ENCODE measurements at regions not wholly inside any gene's neighbourhood (a gene's known extent, or its start where the extent isn't known, plus 50 kb on each side); places are given as distances from the start of the nearest gene placed in this dataset.

GRCh38 chr5:74355041-74355824 is 285.3 kb downstream of the ENC1 start:
- no peaks in the 10 kb centered on the region for H3K9me3 ChIP-seq (ENCODE audit: control insufficient read depth in 5 of 5, low read length in 5 of 5)
- H3K4me1 ChIP-seq (ENCODE audit: control insufficient read depth in 5 of 5, insufficient read depth in 5 of 5, low read length in 5 of 5): no peaks in the 10 kb centered on the region
- H3K27me3 ChIP-seq (ENCODE audit: control insufficient read depth in 5 of 5, insufficient read depth in 4 of 5, low read length in 5 of 5): no peaks in the 10 kb centered on the region
- no peak overlapping the region for H3K9ac ChIP-seq (ENCODE audit: low read length in 5 of 5)
- no peak overlapping the region for H3K27ac ChIP-seq (ENCODE audit: low read depth, low read length)
- no peaks in the 10 kb centered on the region for H3K36me3 ChIP-seq (ENCODE audit: control insufficient read depth in 5 of 5, insufficient read depth in 5 of 5, low read length in 5 of 5)
- H3K4me3 ChIP-seq (ENCODE audit: low read depth in 1 of 5, low read length in 5 of 5): no peak overlapping the region

DNA sequence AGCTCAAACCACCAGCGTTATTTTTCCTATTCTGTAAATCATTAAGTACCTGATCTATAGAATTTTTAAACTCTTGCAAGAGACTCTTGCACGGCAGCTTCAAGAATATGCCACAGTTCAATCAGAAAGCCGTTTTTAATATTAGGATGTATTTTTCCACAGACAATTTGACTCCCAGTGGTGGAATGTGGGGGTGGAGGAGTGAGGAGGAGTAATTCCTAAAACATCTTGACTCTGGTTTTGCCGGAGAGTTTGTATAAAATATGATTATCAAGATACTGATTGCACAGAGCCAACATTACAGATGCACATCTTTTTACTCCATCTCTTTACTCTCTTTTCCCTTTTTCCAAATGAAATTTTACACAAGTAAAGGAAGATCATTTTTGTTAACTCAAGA is 288.3 kb downstream of the ENC1 start:
- Histone ChIP-seq H3K27ac (ENCODE audit: low read depth, low read length) (no peak overlapping the region), H3K4me1 (ENCODE audit: control insufficient read depth in 5 of 5, insufficient read depth in 5 of 5, low read length in 5 of 5) (no peaks in the 10 kb centered on the region), H3K36me3 (ENCODE audit: control insufficient read depth in 5 of 5, insufficient read depth in 5 of 5, low read length in 5 of 5) (no peaks in the 10 kb centered on the region), H3K9ac (ENCODE audit: low read length in 5 of 5) (no peak overlapping the region), H3K4me3 (ENCODE audit: low read depth in 1 of 5, low read length in 5 of 5) (no peak overlapping the region), H3K9me3 (ENCODE audit: control insufficient read depth in 5 of 5, low read length in 5 of 5) (no peaks in the 10 kb centered on the region), H3K27me3 (ENCODE audit: control insufficient read depth in 5 of 5, insufficient read depth in 4 of 5, low read length in 5 of 5) (no peaks in the 10 kb centered on the region)

- no peaks in the 10 kb centered on the region for H3K36me3 ChIP-seq (ENCODE audit: control insufficient read depth in 5 of 5, insufficient read depth in 5 of 5, low read length in 5 of 5)
- H3K27ac ChIP-seq (ENCODE audit: low read depth, low read length): no peak overlapping the region
- no peaks in the 10 kb centered on the region for H3K4me1 ChIP-seq (ENCODE audit: control insufficient read depth in 5 of 5, insufficient read depth in 5 of 5, low read length in 5 of 5)
- H3K4me3 ChIP-seq (ENCODE audit: low read depth in 1 of 5, low read length in 5 of 5): no peak overlapping the region
- no peaks in the 10 kb centered on the region for H3K27me3 ChIP-seq (ENCODE audit: control insufficient read depth in 5 of 5, insufficient read depth in 4 of 5, low read length in 5 of 5)
- H3K9me3 ChIP-seq (ENCODE audit: control insufficient read depth in 5 of 5, low read length in 5 of 5): no peaks in the 10 kb centered on the region
- H3K9ac ChIP-seq (ENCODE audit: low read length in 5 of 5): no peak overlapping the region
Measured at GRCh38 chr5:74342948-74343682, 297.4 kb downstream of the ENC1 start.

DNA sequence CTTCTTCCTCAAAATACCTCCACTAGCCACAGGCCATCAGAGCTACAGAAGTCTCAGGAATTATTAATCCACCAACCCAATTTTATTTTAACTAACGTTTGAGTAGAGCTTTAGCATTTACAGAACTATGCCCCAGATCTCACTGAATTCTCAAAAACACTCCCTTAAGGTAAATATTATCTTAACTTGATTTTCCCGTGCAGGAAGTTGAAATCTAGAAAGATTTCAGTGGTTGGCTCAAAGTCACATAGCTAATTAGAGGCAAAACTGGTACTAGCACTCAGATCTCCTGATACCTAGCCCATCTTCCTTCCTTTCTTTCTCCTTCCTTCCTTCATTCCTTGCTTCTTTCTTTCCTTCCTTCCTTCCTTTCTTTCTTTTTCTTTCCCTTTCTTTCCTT is 298.3 kb downstream of the ENC1 start:
- Histone ChIP-seq H3K4me3 (ENCODE audit: low read depth in 1 of 5, low read length in 5 of 5) (no peak overlapping the region), H3K9ac (ENCODE audit: low read length in 5 of 5) (no peak overlapping the region), H3K27ac (ENCODE audit: low read depth, low read length) (no peak overlapping the region), H3K27me3 (ENCODE audit: control insufficient read depth in 5 of 5, insufficient read depth in 4 of 5, low read length in 5 of 5) (no peaks in the 10 kb centered on the region), H3K36me3 (ENCODE audit: control insufficient read depth in 5 of 5, insufficient read depth in 5 of 5, low read length in 5 of 5) (no peaks in the 10 kb centered on the region), H3K9me3 (ENCODE audit: control insufficient read depth in 5 of 5, low read length in 5 of 5) (peaks cover 0 to 2% (median 0%) of the 10 kb centered on the region in 5 donors), H3K4me1 (ENCODE audit: control insufficient read depth in 5 of 5, insufficient read depth in 5 of 5, low read length in 5 of 5) (peaks cover 0 to 2% (median 0%) of the 10 kb centered on the region in 5 donors)

DNA sequence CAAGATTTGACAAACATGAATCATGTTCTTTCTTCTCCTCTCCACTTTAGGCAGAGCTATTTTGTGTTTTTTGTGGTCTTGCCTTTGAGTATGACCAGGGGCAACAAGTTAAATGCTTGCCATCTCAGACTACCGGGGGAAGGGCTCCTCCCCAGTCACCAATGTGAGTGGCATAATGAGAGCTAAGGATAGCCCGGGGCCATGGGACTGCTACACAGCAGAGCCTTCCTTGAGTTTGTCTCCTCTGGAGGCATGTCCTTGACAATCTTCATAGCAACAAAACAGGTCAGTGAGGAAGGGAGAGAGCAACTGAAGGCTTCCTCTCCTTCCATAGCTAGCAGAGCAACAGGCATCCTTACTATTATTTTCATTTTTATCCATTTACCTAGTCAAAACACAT is 299.3 kb downstream of the ENC1 start:
- H3K9me3 ChIP-seq (ENCODE audit: control insufficient read depth in 5 of 5, low read length in 5 of 5): peaks cover 0 to 2% (median 0%) of the 10 kb centered on the region in 5 donors
- no peaks in the 10 kb centered on the region for H3K36me3 ChIP-seq (ENCODE audit: control insufficient read depth in 5 of 5, insufficient read depth in 5 of 5, low read length in 5 of 5)
- H3K4me3 ChIP-seq (ENCODE audit: low read depth in 1 of 5, low read length in 5 of 5): no peak overlapping the region
- no peaks in the 10 kb centered on the region for H3K27me3 ChIP-seq (ENCODE audit: control insufficient read depth in 5 of 5, insufficient read depth in 4 of 5, low read length in 5 of 5)
- H3K9ac ChIP-seq (ENCODE audit: low read length in 5 of 5): no peak overlapping the region
- peaks cover 0 to 9% (median 4%) of the 10 kb centered on the region in 5 donors for H3K4me1 ChIP-seq (ENCODE audit: control insufficient read depth in 5 of 5, insufficient read depth in 5 of 5, low read length in 5 of 5)
- H3K27ac ChIP-seq (ENCODE audit: low read depth, low read length): no peak overlapping the region

DNA sequence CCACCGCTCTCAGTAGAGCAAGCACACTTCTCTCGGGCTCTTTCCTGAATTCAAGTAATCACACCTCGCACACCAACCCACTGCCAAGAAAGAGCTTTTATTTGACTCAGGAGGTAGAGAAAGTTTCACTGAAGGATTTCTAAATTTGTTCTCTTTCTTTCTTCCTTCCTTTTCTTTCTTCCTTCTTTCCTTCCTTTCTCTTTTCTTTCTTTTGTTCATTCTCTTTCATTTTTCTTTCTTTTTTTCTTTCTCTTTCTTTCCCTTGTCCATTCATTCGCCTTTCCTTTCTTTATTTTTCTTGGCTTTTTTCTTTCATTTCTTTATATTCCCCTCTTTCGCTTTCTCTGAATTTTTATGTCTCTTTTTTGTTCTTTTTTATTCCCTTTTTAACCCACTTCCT is 300.1 kb downstream of the ENC1 start:
- H3K9me3 ChIP-seq (ENCODE audit: control insufficient read depth in 5 of 5, low read length in 5 of 5): peaks cover 0 to 2% (median 0%) of the 10 kb centered on the region in 5 donors
- no peaks in the 10 kb centered on the region for H3K27me3 ChIP-seq (ENCODE audit: control insufficient read depth in 5 of 5, insufficient read depth in 4 of 5, low read length in 5 of 5)
- H3K36me3 ChIP-seq (ENCODE audit: control insufficient read depth in 5 of 5, insufficient read depth in 5 of 5, low read length in 5 of 5): no peaks in the 10 kb centered on the region
- H3K4me3 ChIP-seq (ENCODE audit: low read depth in 1 of 5, low read length in 5 of 5): no peak overlapping the region
- no peak overlapping the region for H3K27ac ChIP-seq (ENCODE audit: low read depth, low read length)
- H3K9ac ChIP-seq (ENCODE audit: low read length in 5 of 5): no peak overlapping the region
- peaks cover 0 to 9% (median 4%) of the 10 kb centered on the region in 5 donors for H3K4me1 ChIP-seq (ENCODE audit: control insufficient read depth in 5 of 5, insufficient read depth in 5 of 5, low read length in 5 of 5)

- Histone ChIP-seq H3K4me1 (ENCODE audit: control insufficient read depth in 5 of 5, insufficient read depth in 5 of 5, low read length in 5 of 5) (peaks cover 0 to 9% (median 4%) of the 10 kb centered on the region in 5 donors), H3K9ac (ENCODE audit: low read length in 5 of 5) (no peak overlapping the region), H3K9me3 (ENCODE audit: control insufficient read depth in 5 of 5, low read length in 5 of 5) (peaks cover 0 to 2% (median 0%) of the 10 kb centered on the region in 5 donors), H3K27me3 (ENCODE audit: control insufficient read depth in 5 of 5, insufficient read depth in 4 of 5, low read length in 5 of 5) (no peaks in the 10 kb centered on the region), H3K4me3 (ENCODE audit: low read depth in 1 of 5, low read length in 5 of 5) (no peak overlapping the region), H3K27ac (ENCODE audit: low read depth, low read length) (no peak overlapping the region), H3K36me3 (ENCODE audit: control insufficient read depth in 5 of 5, insufficient read depth in 5 of 5, low read length in 5 of 5) (no peaks in the 10 kb centered on the region)
Measured at GRCh38 chr5:74337984-74338310, 302.6 kb downstream of the ENC1 start.

GRCh38 chr5:74337254-74337983 is 303.1 kb downstream of the ENC1 start:
- Histone ChIP-seq H3K27ac (ENCODE audit: low read depth, low read length) (no peak overlapping the region), H3K27me3 (ENCODE audit: control insufficient read depth in 5 of 5, insufficient read depth in 4 of 5, low read length in 5 of 5) (no peaks in the 10 kb centered on the region), H3K36me3 (ENCODE audit: control insufficient read depth in 5 of 5, insufficient read depth in 5 of 5, low read length in 5 of 5) (no peaks in the 10 kb centered on the region), H3K4me3 (ENCODE audit: low read depth in 1 of 5, low read length in 5 of 5) (no peak overlapping the region), H3K4me1 (ENCODE audit: control insufficient read depth in 5 of 5, insufficient read depth in 5 of 5, low read length in 5 of 5) (peaks cover 0 to 9% (median 4%) of the 10 kb centered on the region in 5 donors), H3K9me3 (ENCODE audit: control insufficient read depth in 5 of 5, low read length in 5 of 5) (peaks cover 0 to 2% (median 0%) of the 10 kb centered on the region in 5 donors), H3K9ac (ENCODE audit: low read length in 5 of 5) (no peak overlapping the region)

- Histone ChIP-seq H3K27me3 (ENCODE audit: control insufficient read depth in 5 of 5, insufficient read depth in 4 of 5, low read length in 5 of 5) (no peaks in the 10 kb centered on the region), H3K4me1 (ENCODE audit: control insufficient read depth in 5 of 5, insufficient read depth in 5 of 5, low read length in 5 of 5) (peaks cover 0 to 9% (median 4%) of the 10 kb centered on the region in 5 donors), H3K9ac (ENCODE audit: low read length in 5 of 5) (no peak overlapping the region), H3K36me3 (ENCODE audit: control insufficient read depth in 5 of 5, insufficient read depth in 5 of 5, low read length in 5 of 5) (no peaks in the 10 kb centered on the region), H3K4me3 (ENCODE audit: low read depth in 1 of 5, low read length in 5 of 5) (no peak overlapping the region), H3K9me3 (ENCODE audit: control insufficient read depth in 5 of 5, low read length in 5 of 5) (peaks cover 0 to 2% (median 0%) of the 10 kb centered on the region in 5 donors), H3K27ac (ENCODE audit: low read depth, low read length) (no peak overlapping the region)
Measured at GRCh38 chr5:74336297-74336696, 304.2 kb downstream of the ENC1 start.

Data from subcutaneous abdominal adipose tissue (tissue), 5 donors.